T-helper 2 cell (primary cell): ENCODE measurements at regions not wholly inside any gene's neighbourhood (a gene's known extent, or its start where the extent isn't known, plus 50 kb on each side); places are given as distances from the start of the nearest gene placed in this dataset.

Experiments used
- DNase-seq, 5 experiments: peaks; one replicate each; pipeline versions ENCODE4 v3.0.0 to v3.0.0-alpha.2; 2012 to 2022

- DNase-seq, result no peak
Measured at GRCh38 chr4:130192787-130193186, 1096.8 kb downstream of the C4orf33 start.

GRCh38 chr4:130197946-130198345 is 1102.0 kb downstream of the C4orf33 start:
- DNase-seq, result no peak

- DNase-seq, result no peak
Measured at GRCh38 chr4:130203571-130203970, 1107.6 kb downstream of the C4orf33 start.

- no peak for DNase-seq
Measured at GRCh38 chr4:130210864-130211263, 1114.9 kb downstream of the C4orf33 start.

DNA sequence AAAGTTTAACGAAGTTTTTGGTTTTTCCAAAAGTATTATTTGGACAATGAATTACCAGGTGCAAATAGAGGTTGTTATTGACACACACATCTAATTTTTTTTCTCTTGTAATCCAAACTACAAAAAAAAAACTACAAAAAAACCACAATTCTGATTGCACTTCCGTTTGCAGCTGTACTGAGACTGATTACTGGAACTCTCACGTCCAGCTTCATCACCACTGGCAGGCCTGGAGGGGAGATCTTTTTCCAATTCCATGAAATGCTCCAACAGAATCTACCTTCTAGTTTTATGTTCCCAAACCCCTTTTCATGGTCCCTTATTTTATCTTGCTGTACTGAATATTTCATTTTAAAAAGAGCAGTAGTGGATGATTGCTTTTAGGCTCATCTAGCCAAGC is 1118.3 kb downstream of the C4orf33 start:
- DNase-seq, result no peak

GRCh38 chr4:130233377-130234047 is 1137.6 kb downstream of the C4orf33 start:
- DNase-seq, result peak in 1 of 5 experiments; percentile 44

DNA sequence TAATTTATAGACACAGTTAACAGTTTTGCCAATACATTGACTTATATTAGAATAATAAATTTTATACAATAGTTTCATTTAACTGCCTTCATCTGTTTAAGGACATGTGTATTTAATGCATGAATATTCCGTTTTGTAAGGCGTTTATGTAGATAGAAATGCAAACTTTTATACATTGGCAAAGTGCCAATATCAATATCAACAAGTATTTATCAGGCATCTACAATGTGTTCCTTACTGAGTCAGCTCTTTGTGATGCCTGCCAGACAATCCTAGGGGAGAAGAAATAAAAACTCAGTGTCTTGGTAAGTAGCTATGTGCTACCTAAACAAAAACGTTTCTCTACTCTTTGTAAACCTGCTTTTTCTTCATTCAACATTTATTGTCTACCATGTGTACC is 1142.2 kb downstream of the C4orf33 start:
- no peak for DNase-seq

- DNase-seq, result no peak
Measured at GRCh38 chr4:130249002-130249401, 1153.0 kb downstream of the C4orf33 start.

GRCh38 chr4:130257271-130257670 is 1161.3 kb downstream of the C4orf33 start:
- no peak for DNase-seq

- DNase-seq, result no peak
Measured at GRCh38 chr4:130266814-130267213, 1170.9 kb downstream of the C4orf33 start.

- no peak for DNase-seq
Measured at GRCh38 chr4:130288576-130288975, 1192.6 kb downstream of the C4orf33 start.

DNA sequence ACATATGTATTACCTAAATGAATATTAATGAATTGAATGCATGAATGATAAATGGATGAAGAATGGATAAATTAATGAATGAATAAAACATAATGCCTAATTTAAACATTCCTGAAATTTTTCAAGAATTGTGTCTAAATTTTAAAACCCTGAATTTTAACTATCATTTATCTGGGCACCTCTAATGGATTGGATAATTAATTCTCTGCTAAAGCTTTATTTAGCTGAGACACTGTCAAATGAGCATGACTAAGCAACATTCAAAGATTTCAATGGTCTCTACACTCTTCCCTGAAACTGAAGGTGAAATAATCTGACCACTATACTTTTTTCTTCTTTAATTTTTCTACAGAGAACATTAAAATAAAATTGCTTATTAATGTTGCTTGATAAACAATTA is 1197.7 kb downstream of the C4orf33 start:
- DNase-seq, result no peak

DNA sequence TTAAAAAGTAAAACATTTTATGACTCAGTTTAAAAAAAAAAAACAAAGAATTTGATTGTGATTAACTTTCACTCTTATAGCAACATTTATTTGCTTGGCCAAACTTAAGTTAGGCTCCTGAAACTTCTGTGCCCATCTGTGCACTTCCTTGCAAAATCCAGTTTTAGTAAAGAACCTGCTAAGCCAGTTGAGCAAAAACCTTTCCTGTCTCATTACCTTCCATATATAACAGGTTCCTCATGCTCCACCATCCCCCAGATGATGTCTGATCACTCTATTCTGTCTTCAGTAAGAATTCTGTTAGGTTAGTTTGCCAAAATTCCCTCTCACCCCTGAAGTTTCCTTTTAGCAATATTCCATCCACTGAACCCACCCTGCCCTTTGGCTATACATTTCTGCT is 1200.5 kb downstream of the C4orf33 start:
- DNase-seq, result no peak

DNA sequence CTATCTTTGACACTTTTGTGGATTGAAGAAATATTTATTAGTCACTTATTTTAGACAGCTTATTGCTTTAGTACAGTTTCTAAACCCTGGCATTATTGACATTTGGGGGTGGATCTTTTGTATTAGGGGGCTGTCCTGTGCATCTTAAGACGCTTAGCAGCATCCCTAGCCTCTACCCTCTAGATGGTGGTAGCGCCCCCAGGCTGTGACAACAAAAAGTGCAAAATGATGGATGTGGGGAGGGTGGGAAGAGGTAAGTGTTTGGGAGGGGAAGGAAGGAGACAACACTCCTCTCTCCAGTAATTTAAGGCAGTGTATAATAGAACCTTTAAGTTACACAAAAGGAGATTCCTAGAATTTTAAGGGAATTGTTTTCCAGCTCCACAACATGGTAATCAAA is 1210.6 kb downstream of the C4orf33 start:
- DNase-seq, result no peak

- DNase-seq, result no peak
Measured at GRCh38 chr4:130309221-130309620, 1213.3 kb downstream of the C4orf33 start.

DNA sequence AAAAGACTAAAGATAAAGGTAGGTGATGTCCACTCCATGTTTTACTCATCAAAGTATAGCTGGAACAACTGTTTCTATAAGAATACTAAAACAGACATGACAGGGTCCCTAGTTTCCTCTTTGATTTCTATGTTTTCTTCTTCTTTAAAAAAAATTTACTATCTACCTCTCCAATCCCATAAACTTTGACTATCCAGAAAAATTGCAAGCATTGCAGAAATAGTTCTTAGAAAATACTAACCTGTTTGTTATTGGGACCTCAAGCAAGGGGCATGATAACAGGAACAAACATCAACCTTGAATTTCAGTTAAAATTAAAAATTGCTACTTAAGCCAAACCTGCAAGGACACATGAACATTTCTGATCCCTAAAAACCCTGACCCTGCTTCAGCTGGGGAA is 1226.5 kb downstream of the C4orf33 start:
- DNase-seq, result no peak

- no peak for DNase-seq
Measured at GRCh38 chr4:130329036-130329435, 1233.1 kb downstream of the C4orf33 start.

GRCh38 chr4:130333241-130333759 is 1237.3 kb downstream of the C4orf33 start:
- DNase-seq, result no peak

GRCh38 chr4:130335417-130336194 is 1239.7 kb downstream of the C4orf33 start:
- DNase-seq, result no peak

GRCh38 chr4:130336585-130337217 is 1240.7 kb downstream of the C4orf33 start:
- DNase-seq, result no peak

GRCh38 chr4:130338851-130339250 is 1242.9 kb downstream of the C4orf33 start:
- DNase-seq, result no peak

DNA sequence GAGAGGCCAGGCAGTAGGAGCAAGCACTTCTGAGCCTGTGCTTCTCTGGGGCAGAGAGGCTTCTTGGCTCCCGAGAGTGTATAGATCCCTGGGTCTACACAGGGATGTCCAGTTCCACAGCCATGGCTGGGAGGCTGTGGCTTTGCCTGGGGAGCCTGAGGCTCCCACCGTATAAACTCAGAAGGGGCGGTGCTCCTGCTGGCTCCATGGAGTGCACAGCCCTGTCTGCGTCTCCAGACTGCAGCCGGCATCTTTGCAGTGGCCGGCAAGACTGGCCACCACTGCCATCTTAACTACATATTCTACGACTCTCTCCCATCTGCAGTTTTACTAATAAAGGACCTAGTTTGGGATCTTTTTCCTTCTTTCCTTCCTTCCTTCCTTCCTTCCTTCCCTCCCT is 1253.8 kb downstream of the C4orf33 start:
- DNase-seq, result no peak

- no peak for DNase-seq
Measured at GRCh38 chr4:130356873-130357272, 1260.9 kb downstream of the C4orf33 start.

DNA sequence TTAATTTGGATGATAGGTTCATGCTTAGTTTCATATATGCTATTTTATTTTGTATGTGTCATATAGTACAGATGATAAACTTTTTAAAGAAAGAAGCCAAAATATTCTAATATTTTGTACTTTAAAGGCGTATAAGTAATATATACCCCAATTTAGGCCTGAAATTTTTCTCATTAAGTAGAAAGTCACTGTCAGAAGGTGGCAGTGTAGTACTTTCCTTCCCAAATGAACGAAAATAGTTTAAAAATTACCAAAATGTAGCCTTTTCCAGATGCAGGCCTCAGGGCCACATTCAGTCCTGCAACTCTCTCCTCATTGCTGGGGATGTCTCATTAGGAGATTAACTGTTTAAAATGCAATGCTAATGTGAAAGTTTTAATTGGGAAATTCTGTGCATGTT is 1263.6 kb downstream of the C4orf33 start:
- no peak for DNase-seq
